HepG2 (cell line): ENCODE measurements at regions not wholly inside any gene's neighbourhood (a gene's known extent, or its start where the extent isn't known, plus 50 kb on each side); places are given as distances from the start of the nearest gene placed in this dataset.

Experiments
- ATAC-seq: fragments of 200-7000 bp; cut with Tn5 transposase; 3 replicates; pipeline ENCODE4 v1.9.1; 2020; ENCODE audit warnings: mild to moderate bottlenecking, moderate library complexity
- BruUV-seq: library from RNA; stranded (reverse); fragments of 400-500 nt; replicated peaks from 2 replicates; lab custom pipeline; 2021; lab: Mats Ljungman, UMichigan
- CTCF ChIA-PET: fragments of 300-600 bp; formaldehyde crosslinking; extraction: SDS; loops from one replicate; lab custom pipeline; 2021; ENCODE audit warnings: low total read pairs, inconsistent platforms, low intra/inter-chr PET ratio; lab: Yijun Ruan, JAX
- POLR2A ChIA-PET: fragments of 350-600 bp; sonication (Branson Sonifier 250); formaldehyde crosslinking; loops from one replicate; lab custom pipeline; 2020; ENCODE audit warnings: antibody characterized with exemption, inconsistent platforms; lab: Yijun Ruan, JAX
- DNase-seq: peaks from one replicate; pipeline ENCODE4 v3.0.0-alpha.2; 2015; ENCODE audit warnings: low spot score
- FAIRE-seq: peaks from 3 replicates; lab custom pipeline; 2011; peaks lifted over from hg19 to GRCh38; lab: Jason Lieb, UNC
- H2AFZ ChIP-seq: one replicate; pipeline ENCODE4 v1.6.1; 2011; ENCODE audit warnings: low read length, inconsistent platforms
- H3K27ac ChIP-seq: fragments of 300-600 bp; 3 replicates; pipeline ENCODE4 v1.8.0; 2011; ENCODE audit warnings: mixed run types, mild to moderate bottlenecking, mixed read lengths, low read length, inconsistent platforms; ENCODE audit not compliant: insufficient read depth; ENCODE audit errors: extremely low read length
- H3K27me3 ChIP-seq, 2 experiments: fragments of 200-600 bp in 1 of 2; 2 replicates in 1 of 2; 3 replicates in 1 of 2; pipeline versions ENCODE4 v1.6.0 to v1.8.0; 2011; ENCODE audit warnings: low read length in 2 of 2, mild to moderate bottlenecking in 2 of 2, moderate library complexity in 2 of 2, inconsistent platforms in 1 of 2; ENCODE audit not compliant: insufficient read depth in 2 of 2, control insufficient read depth in 1 of 2
- H3K36me3 ChIP-seq, 2 experiments: fragments of 200-600 bp in 1 of 2; replicated peaks in 1 of 2; 2 replicates in 1 of 2; 3 replicates in 1 of 2; pipeline versions ENCODE4 v1.5.1 to v1.8.0; 2011; ENCODE audit warnings: low read length in 2 of 2, inconsistent platforms in 1 of 2; ENCODE audit not compliant: insufficient read depth in 2 of 2, control insufficient read depth in 1 of 2
- H3K4me1 ChIP-seq: 2 replicates; pipeline ENCODE4 v1.5.1; 2012; ENCODE audit warnings: low read length, inconsistent platforms; ENCODE audit not compliant: insufficient read depth
- H3K4me2 ChIP-seq: 2 replicates; pipeline ENCODE4 v1.6.0; 2011; ENCODE audit warnings: low read depth, low read length, inconsistent platforms
- H3K4me3 ChIP-seq, 3 experiments: fragments of 200-600 bp in 1 of 3; sonication (generic), shearing (Covaris generic) in 1 of 3; replicated peaks in 1 of 3; 2 replicates each; pipeline ENCODE4 v1.5.1; 2011 to 2016; ENCODE audit warnings: low read length in 3 of 3, inconsistent platforms in 2 of 3, low read depth in 2 of 3, mild to moderate bottlenecking in 2 of 3, control low read depth in 1 of 3, mixed read lengths in 1 of 3; ENCODE audit not compliant: insufficient read depth in 1 of 3
- H3K79me2 ChIP-seq: one replicate; pipeline ENCODE4 v1.6.1; 2011; ENCODE audit warnings: low read length, inconsistent platforms; ENCODE audit not compliant: insufficient read depth
- H3K9ac ChIP-seq: 2 replicates; pipeline ENCODE4 v1.6.0; 2011; ENCODE audit warnings: mild to moderate bottlenecking, low read depth, low read length, inconsistent platforms; ENCODE audit not compliant: insufficient read depth
- H3K9me3 ChIP-seq: 2 replicates; pipeline ENCODE4 v1.5.1; 2012; ENCODE audit warnings: mild to moderate bottlenecking, low read length
- H4K20me1 ChIP-seq: 2 replicates; pipeline ENCODE4 v1.6.0; 2011; ENCODE audit warnings: inconsistent platforms, mild to moderate bottlenecking, low read length, moderate library complexity; ENCODE audit not compliant: insufficient read depth
- MXD4 ChIP-seq: IDR thresholded peaks from 2 replicates; pipeline ENCODE4 v1.6.1; 2016; ENCODE audit warnings: mild to moderate bottlenecking, missing biosample characterization, missing genetic modification reagents
- MYPOP ChIP-seq: sonication (generic); formaldehyde crosslinking; IDR thresholded peaks from 2 replicates; pipeline ENCODE4 v1.8.1; 2023; ENCODE audit warnings: mild to moderate bottlenecking, moderate library complexity, missing genetic modification reagents
- ZBTB26 ChIP-seq: IDR thresholded peaks from 2 replicates; pipeline ENCODE4 v1.6.1; 2016; ENCODE audit warnings: missing compliant biosample characterization, missing genetic modification reagents, borderline replicate concordance
- ZFY ChIP-seq: sonication (generic); formaldehyde crosslinking; IDR thresholded peaks from 2 replicates; pipeline ENCODE4 v1.4.0; 2020; ENCODE audit warnings: missing genetic modification reagents
- ZNF598 ChIP-seq: sonication (generic); formaldehyde crosslinking; IDR thresholded peaks from 2 replicates; pipeline ENCODE4 v1.5.1; 2020; ENCODE audit warnings: mild to moderate bottlenecking, missing genetic modification reagents, borderline replicate concordance
- WGBS: methylation state at CpG from one replicate; pipeline ENCODE4 v1.1.6; 2017; ENCODE audit warnings: low lambda C conversion rate; 5-methylcytosine and 5-hydroxymethylcytosine counted together
- in situ Hi-C: cut with HindIII; loops from 2 replicates; pipeline ENCODE4 v1.10.0; 2017; ENCODE audit warnings: low pct_unique_long_range_greater_than_20kb; ENCODE audit not compliant: extremely low pct_ligation_motif_present
- intact Hi-C: fragments of 100-400 bp; cut with micrococcal nuclease; formaldehyde crosslinking; loops from one replicate; pipeline ENCODE4 v1.10.0; 2022; ENCODE audit not compliant: unreplicated experiment

GRCh38 chr10:113297226-113297625, 255.6 kb upstream of the HABP2 start (continued):
- TF ChIP-seq ZBTB26 (CRISPR knock-in tag) (no peak), ZFY (CRISPR knock-in tag) (no peak), MYPOP (CRISPR knock-in tag) (no peak)

- Histone ChIP-seq H3K9ac (no peak overlapping the region), H3K79me2 (no peaks in the 10 kb centered on the region), H3K27ac (no peak overlapping the region), H3K27me3 (no peaks in the 10 kb centered on the region; a peak in 1 of 5 replicates), H3K9me3 (no peaks in the 10 kb centered on the region), H3K4me3 (no peak overlapping the region), H2AFZ (no peak overlapping the region), H4K20me1 (no peaks in the 10 kb centered on the region), H3K36me3 (no peaks in the 10 kb centered on the region), H3K4me1 (peaks cover 3% of the 10 kb centered on the region; the same call in 1 of the 2 replicates), H3K4me2 (no peak overlapping the region)
- no TSS peak for BruUV-seq
- POLR2A ChIA-PET: interaction anchor here (0.7 kb wide), 1 partner anchor 8 kb away, joined by 6 read pairs; no protein-coding TSS in a partner anchor
- no peak for FAIRE-seq
- intact Hi-C loops: no loop called here
- in situ Hi-C loops: no loop called here
- TF ChIP-seq ZNF598 (CRISPR knock-in tag) (no peak), MXD4 (CRISPR knock-in tag) (no peak)
- no peak for ATAC-seq
- no peak for DNase-seq
- no CpG with 5 or more reads among the region's 6 CpGs for WGBS
- CTCF ChIA-PET: no interaction called here
These were observed 254.2 kb upstream of the HABP2 start for GRCh38 chr10:113298616-113299015.
